H9 (cell line): ENCODE measurements at regions not wholly inside any gene's neighbourhood (a gene's known extent, or its start where the extent isn't known, plus 50 kb on each side); places are given as distances from the start of the nearest gene placed in this dataset.

Experiments
- DNase-seq: peaks from one replicate; pipeline ENCODE4 v3.0.0-alpha.2; 2017
- H2AFZ ChIP-seq: one replicate; pipeline ENCODE4 v1.6.1; 2013; ENCODE audit warnings: mild to moderate bottlenecking, low read length, control low read depth, moderate library complexity
- H2AK5ac ChIP-seq: 2 replicates; pipeline ENCODE4 v1.6.1; 2013; ENCODE audit warnings: low read length, control low read depth, mixed read lengths; ENCODE audit not compliant: insufficient read length
- H2BK120ac ChIP-seq: one replicate; pipeline ENCODE4 v1.6.1; 2013; ENCODE audit warnings: low read depth, mild to moderate bottlenecking, low read length, control low read depth, inconsistent platforms; ENCODE audit not compliant: poor library complexity, severe bottlenecking
- H2BK12ac ChIP-seq: 2 replicates; pipeline ENCODE4 v1.6.1; 2013; ENCODE audit warnings: low read length, control low read depth, mixed read lengths, low read depth; ENCODE audit not compliant: insufficient read length
- H2BK15ac ChIP-seq: 2 replicates; pipeline ENCODE4 v1.6.1; 2013; ENCODE audit warnings: low read depth, low read length, control low read depth
- H2BK20ac ChIP-seq: one replicate; pipeline ENCODE4 v1.6.1; 2013; ENCODE audit warnings: low read depth, mild to moderate bottlenecking, low read length, control low read depth, inconsistent platforms; ENCODE audit not compliant: poor library complexity, severe bottlenecking
- H2BK5ac ChIP-seq: 2 replicates; pipeline ENCODE4 v1.6.1; 2013; ENCODE audit warnings: low read length, control low read depth, mixed read lengths; ENCODE audit not compliant: insufficient read length
- H3K14ac ChIP-seq: 2 replicates; pipeline ENCODE4 v1.6.1; 2013; ENCODE audit warnings: low read length, control low read depth; ENCODE audit not compliant: insufficient read depth
- H3K18ac ChIP-seq: 2 replicates; pipeline ENCODE4 v1.6.1; 2013; ENCODE audit warnings: low read depth, mild to moderate bottlenecking, mixed read lengths, low read length, control low read depth; ENCODE audit not compliant: insufficient read length
- H3K23ac ChIP-seq: 2 replicates; pipeline ENCODE4 v1.6.1; 2013; ENCODE audit warnings: low read length, control low read depth, mixed read lengths, low read depth; ENCODE audit not compliant: insufficient read length
- H3K23me2 ChIP-seq: 2 replicates; pipeline ENCODE4 v1.6.1; 2013; ENCODE audit warnings: low read depth, mild to moderate bottlenecking, mixed read lengths, low read length, control low read depth; ENCODE audit not compliant: insufficient read length, poor library complexity, severe bottlenecking
- H3K27ac ChIP-seq: 2 replicates; pipeline ENCODE4 v1.5.1; 2013; ENCODE audit warnings: low read length, control low read depth, mixed read lengths, low read depth; ENCODE audit not compliant: insufficient read length
- H3K27me3 ChIP-seq: 2 replicates; pipeline ENCODE4 v1.6.1; 2013; ENCODE audit warnings: low read length, control low read depth, inconsistent platforms; ENCODE audit not compliant: insufficient read depth
- H3K4ac ChIP-seq: 2 replicates; pipeline ENCODE4 v1.6.1; 2013; ENCODE audit warnings: low read depth, mild to moderate bottlenecking, control low read depth, inconsistent platforms, low read length, moderate library complexity
- H3K4me1 ChIP-seq: 2 replicates; pipeline ENCODE4 v1.6.1; 2013; ENCODE audit warnings: low read length, control low read depth, inconsistent platforms; ENCODE audit not compliant: insufficient read depth
- H3K4me2 ChIP-seq: 2 replicates; pipeline ENCODE4 v1.6.1; 2013; ENCODE audit warnings: low read length, control low read depth, mixed read lengths; ENCODE audit not compliant: insufficient read length, insufficient read depth
- H3K56ac ChIP-seq: 2 replicates; pipeline ENCODE4 v1.6.1; 2013; ENCODE audit warnings: low read depth, mild to moderate bottlenecking, mixed read lengths, low read length, control low read depth; ENCODE audit not compliant: insufficient read length
- H3K79me1 ChIP-seq: 2 replicates; pipeline ENCODE4 v1.6.1; 2013; ENCODE audit warnings: low read depth, mild to moderate bottlenecking, moderate library complexity, low read length, control low read depth, inconsistent platforms; ENCODE audit not compliant: insufficient read depth, poor library complexity, severe bottlenecking
- H3K79me2 ChIP-seq: 2 replicates; pipeline ENCODE4 v1.6.1; 2013; ENCODE audit warnings: low read length, control low read depth, inconsistent platforms; ENCODE audit not compliant: insufficient read depth
- H3K9ac ChIP-seq: 2 replicates; pipeline ENCODE4 v1.6.1; 2013; ENCODE audit warnings: low read length, control low read depth, mixed read lengths; ENCODE audit not compliant: insufficient read length; ENCODE audit errors: extremely low read depth
- H3K9me3 ChIP-seq: one replicate; pipeline ENCODE4 v1.6.1; 2013; ENCODE audit warnings: low read depth, low read length, inconsistent platforms; ENCODE audit not compliant: control insufficient read depth
- H3T11ph ChIP-seq: one replicate; pipeline ENCODE4 v1.6.1; 2013; ENCODE audit warnings: mild to moderate bottlenecking, low read length, control low read depth, inconsistent platforms
- H4K20me1 ChIP-seq: one replicate; pipeline ENCODE4 v1.6.1; 2013; ENCODE audit not compliant: control insufficient read depth, insufficient read length, insufficient read depth
- H4K5ac ChIP-seq: 2 replicates; pipeline ENCODE4 v1.6.1; 2013; ENCODE audit warnings: low read depth, mild to moderate bottlenecking, mixed read lengths, low read length, control low read depth; ENCODE audit not compliant: insufficient read length
- H4K8ac ChIP-seq: replicated peaks from 2 replicates; pipeline ENCODE4 v1.6.1; 2013; ENCODE audit warnings: low read length, control low read depth, mixed read lengths, low read depth; ENCODE audit not compliant: insufficient read length
- H4K91ac ChIP-seq: 2 replicates; pipeline ENCODE4 v1.6.1; 2013; ENCODE audit warnings: low read depth, mild to moderate bottlenecking, moderate library complexity, mixed read lengths, low read length, control low read depth; ENCODE audit not compliant: insufficient read length
- H3K27ac Mint-ChIP-seq, 3 experiments: 2 replicates in 2 of 3; 3 replicates in 1 of 3; pipeline ENCODE4 v1.8.0; 2020 to 2021; ENCODE audit warnings: mixed read lengths in 3 of 3, mild to moderate bottlenecking in 1 of 3, moderate library complexity in 1 of 3
- H3K27me3 Mint-ChIP-seq: 2 replicates; pipeline ENCODE4 v1.8.0; 2021; ENCODE audit warnings: low read depth, mild to moderate bottlenecking, moderate library complexity, mixed read lengths
- H3K36me3 Mint-ChIP-seq, 3 experiments: 2 replicates in 2 of 3; 3 replicates in 1 of 3; pipeline ENCODE4 v1.8.0; 2020 to 2021; ENCODE audit warnings: low read depth in 3 of 3, mixed read lengths in 3 of 3; ENCODE audit not compliant: insufficient read depth in 1 of 3
- H3K4me1 Mint-ChIP-seq, 2 experiments: 2 replicates each; pipeline ENCODE4 v1.8.0; 2020; ENCODE audit warnings: mixed read lengths in 2 of 2
- H3K4me3 Mint-ChIP-seq, 2 experiments: 2 replicates in 1 of 2; 3 replicates in 1 of 2; pipeline ENCODE4 v1.8.0; 2020 to 2021; ENCODE audit warnings: mild to moderate bottlenecking in 2 of 2, mixed read lengths in 2 of 2, moderate library complexity in 1 of 2
- H3K9me3 Mint-ChIP-seq, 2 experiments: 2 replicates in 1 of 2; 3 replicates in 1 of 2; pipeline ENCODE4 v1.8.0; 2020; ENCODE audit warnings: mild to moderate bottlenecking in 2 of 2, mixed read lengths in 2 of 2, moderate library complexity in 1 of 2
- WGBS: extraction: QIAGEN DNeasy Blood & Tissue Kit; methylation state at CpG from one replicate; pipeline ENCODE4 v1.1.7; 2013; ENCODE audit warnings: missing lambda C conversion rate, low lambda C conversion rate, mixed read lengths; ENCODE audit not compliant: insufficient read length; ENCODE audit errors: extremely low coverage; 5-methylcytosine and 5-hydroxymethylcytosine counted together
- TF ChIP-seq, protein P1 (sequence below): fragments of 200-600 bp; sonication (generic); conservative IDR thresholded peaks from 3 replicates; pipeline ENCODE4 v1.8.0; 2021; ENCODE audit warnings: antibody characterized with exemption, mild to moderate bottlenecking

DNA sequence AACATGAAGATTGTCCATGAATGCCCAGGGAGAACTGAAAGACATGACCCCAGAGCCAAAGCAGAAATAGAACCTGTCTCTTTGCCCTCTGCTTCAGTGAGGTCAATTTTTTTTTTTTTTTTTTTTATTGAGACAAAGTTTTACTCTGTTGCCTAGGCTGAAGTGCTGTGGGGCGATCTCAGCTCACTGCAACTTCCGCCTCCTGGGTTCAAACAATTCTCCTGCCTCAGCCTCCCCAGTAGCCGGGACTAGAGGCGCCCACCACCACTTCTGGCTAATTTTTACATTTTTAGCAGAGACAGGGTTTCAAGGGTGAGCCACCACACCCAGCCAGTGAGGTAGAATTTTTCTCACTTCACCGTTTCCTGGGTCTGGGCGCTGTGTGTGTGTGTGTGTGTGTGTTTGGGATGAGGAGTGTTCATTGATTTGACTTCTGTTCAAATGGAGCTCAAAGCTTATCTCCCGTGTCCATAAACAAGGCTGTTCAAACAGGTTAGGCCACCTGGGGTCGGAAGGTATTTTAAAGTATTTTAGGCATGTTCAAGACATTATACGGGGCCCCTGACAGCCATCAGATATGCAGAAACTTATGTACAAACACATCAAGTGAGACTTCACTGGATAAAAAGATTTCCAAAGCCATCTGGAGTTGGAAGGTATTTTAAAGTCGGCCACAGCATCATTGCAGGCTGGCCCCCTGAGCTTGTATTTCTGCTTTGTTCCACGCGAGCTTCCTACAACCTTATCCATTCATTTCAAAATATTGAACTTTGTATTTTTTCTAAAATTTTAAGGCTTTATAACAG lies 93.8 kb downstream of the MAP3K8 start:
- Histone ChIP-seq H3K56ac (no peak overlapping the region), H3K4me1 (0 out of 2 replicates have a peak, but pooled peaks cover 2% of the 10 kb centered on the region), H2BK20ac (no peak overlapping the region), H3K14ac (no peak overlapping the region), H3K18ac (no peak overlapping the region), H3T11ph (no peak overlapping the region), H3K4ac (no peak overlapping the region), H3K79me2 (no peaks in the 10 kb centered on the region), H4K5ac (no peak overlapping the region), H3K9me3 (no peaks in the 10 kb centered on the region), H3K23ac (no peak overlapping the region), H2BK120ac (no peak overlapping the region), H3K27ac (no peak overlapping the region), H2BK5ac (no peak overlapping the region), H2BK12ac (no peak overlapping the region), H4K91ac (no peak overlapping the region), H3K4me2 (no peak overlapping the region), H3K9ac (no peak overlapping the region), H2AFZ (no peak overlapping the region), H3K27me3 (no peaks in the 10 kb centered on the region), H4K20me1 (no peaks in the 10 kb centered on the region), H4K8ac (no peak overlapping the region), H3K79me1 (no peaks in the 10 kb centered on the region), H2BK15ac (no peak overlapping the region), H2AK5ac (no peak overlapping the region), H3K23me2 (no peaks in the 10 kb centered on the region)
- Mint-ChIP-seq H3K9me3 (peaks cover 0 to 3% of the 10 kb centered on the region in 2 experiments; a peak in 3 of 5 replicates), H3K27me3 (peaks cover 15% of the 10 kb centered on the region), H3K36me3 (no peaks in the 10 kb centered on the region), H3K4me3 (no peak overlapping the region), H3K27ac (no peak overlapping the region), H3K4me1 (peaks cover 22 to 23% of the 10 kb centered on the region in 2 experiments)
- WGBS = no CpG with 5 or more reads among the region's 12 CpGs
- TF ChIP-seq, protein P1, sequence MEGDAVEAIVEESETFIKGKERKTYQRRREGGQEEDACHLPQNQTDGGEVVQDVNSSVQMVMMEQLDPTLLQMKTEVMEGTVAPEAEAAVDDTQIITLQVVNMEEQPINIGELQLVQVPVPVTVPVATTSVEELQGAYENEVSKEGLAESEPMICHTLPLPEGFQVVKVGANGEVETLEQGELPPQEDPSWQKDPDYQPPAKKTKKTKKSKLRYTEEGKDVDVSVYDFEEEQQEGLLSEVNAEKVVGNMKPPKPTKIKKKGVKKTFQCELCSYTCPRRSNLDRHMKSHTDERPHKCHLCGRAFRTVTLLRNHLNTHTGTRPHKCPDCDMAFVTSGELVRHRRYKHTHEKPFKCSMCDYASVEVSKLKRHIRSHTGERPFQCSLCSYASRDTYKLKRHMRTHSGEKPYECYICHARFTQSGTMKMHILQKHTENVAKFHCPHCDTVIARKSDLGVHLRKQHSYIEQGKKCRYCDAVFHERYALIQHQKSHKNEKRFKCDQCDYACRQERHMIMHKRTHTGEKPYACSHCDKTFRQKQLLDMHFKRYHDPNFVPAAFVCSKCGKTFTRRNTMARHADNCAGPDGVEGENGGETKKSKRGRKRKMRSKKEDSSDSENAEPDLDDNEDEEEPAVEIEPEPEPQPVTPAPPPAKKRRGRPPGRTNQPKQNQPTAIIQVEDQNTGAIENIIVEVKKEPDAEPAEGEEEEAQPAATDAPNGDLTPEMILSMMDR = no peak
- DNase-seq = no peak
